ENCODE measurements at regions not wholly inside any gene's neighbourhood (a gene's known extent, or its start where the extent isn't known, plus 50 kb on each side); places are given as distances from the start of the nearest gene placed in this dataset.

DNA sequence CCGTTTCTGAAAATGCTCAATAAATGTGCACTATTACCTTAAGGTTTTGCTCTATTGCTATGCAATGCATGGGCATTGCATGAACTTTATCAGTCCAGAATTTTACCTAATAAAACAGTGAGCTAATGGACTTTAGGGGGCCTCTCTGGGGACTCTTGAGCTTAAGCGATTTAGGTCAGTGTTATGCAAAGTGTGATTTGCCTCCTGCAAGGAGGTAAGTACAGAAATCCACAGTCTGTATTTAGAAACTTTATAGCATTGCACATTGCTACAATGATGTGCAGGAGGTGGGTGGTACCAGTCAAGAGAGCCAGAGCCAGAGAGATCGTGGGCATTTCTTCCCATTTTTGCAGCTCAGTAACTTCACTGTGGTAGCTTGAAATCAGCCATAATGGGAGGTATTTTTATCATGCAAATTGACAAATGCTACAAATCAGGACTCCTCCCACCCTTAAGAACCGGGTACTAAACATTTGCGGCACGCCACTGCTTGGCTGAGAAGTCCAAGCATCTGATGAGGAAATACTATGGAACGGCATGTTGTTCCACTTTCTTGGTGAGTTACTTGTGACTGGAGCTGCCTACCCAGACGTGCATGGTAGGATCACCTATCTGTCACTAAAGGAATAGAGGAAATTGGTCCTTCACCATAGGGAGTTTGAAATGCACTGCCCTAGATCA lies 174.6 kb upstream of the PGRMC2 start:
- H3K4me3 ChIP-seq (ENCODE audit: extremely low read depth, insufficient read depth, low read length, poor library complexity, severe bottlenecking), result no peak overlapping the region
- 70 to 100% methylated on average over 2 to 3 of the region's 8 CpGs for WGBS, 2 experiments (ENCODE audit: insufficient coverage in 2 of 2)
- peak overlapping the region; percentile 82 for H3K27ac ChIP-seq (ENCODE audit: low read depth, low read length, severe bottlenecking)
- no peaks in the 10 kb centered on the region for H3K9me3 ChIP-seq (ENCODE audit: control insufficient read depth, low read length)
- H3K36me3 ChIP-seq (ENCODE audit: control insufficient read depth, insufficient read depth, low read length), result no peaks in the 10 kb centered on the region
- H3K4me1 ChIP-seq (ENCODE audit: control insufficient read depth, insufficient read depth, low read length, poor library complexity, severe bottlenecking), result peaks cover 17% of the 10 kb centered on the region

DNA sequence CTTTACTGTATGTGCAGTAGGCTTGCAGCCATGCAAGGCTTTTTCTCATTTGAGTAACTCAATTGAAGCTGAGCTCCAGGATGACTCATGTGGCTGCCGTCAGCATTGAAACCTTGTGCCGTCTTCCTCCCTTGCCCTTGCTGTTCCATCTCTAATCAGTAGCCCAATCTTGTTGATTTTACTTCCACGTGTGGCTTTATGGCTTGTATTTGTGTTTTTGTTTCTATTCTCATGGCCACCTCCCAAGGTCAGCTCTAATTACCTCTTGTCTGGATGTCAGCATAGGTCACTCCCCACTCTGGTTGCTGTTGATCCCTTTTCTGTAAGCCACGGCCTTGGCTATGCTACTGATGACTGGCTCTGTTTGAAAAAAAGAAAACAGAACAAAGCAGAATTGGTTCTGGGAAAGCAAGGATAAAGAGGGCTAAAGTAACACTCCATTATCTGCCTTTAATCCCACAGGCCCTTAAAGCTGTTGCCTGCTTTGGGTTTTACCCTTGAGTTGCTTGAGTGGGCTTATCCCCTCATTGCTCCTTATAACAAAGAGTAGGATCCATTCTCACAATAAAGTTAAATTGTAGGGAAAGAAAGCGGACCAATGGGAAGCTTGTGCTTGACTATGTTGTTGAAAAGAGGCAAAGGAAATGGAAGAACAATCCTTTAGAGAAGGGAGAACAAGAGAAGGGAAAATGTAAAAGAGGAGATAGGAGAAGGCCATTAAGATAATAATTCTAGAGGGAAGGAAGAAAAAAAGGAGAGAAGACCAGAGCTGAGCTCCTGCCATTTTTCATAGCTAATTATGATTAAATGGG lies 173.9 kb upstream of the PGRMC2 start:
- peak overlapping the region; percentile 82 for H3K27ac ChIP-seq (ENCODE audit: low read depth, low read length, severe bottlenecking)
- H3K4me3 ChIP-seq (ENCODE audit: extremely low read depth, insufficient read depth, low read length, poor library complexity, severe bottlenecking), result no peak overlapping the region
- peaks cover 17% of the 10 kb centered on the region for H3K4me1 ChIP-seq (ENCODE audit: control insufficient read depth, insufficient read depth, low read length, poor library complexity, severe bottlenecking)
- no peaks in the 10 kb centered on the region for H3K9me3 ChIP-seq (ENCODE audit: control insufficient read depth, low read length)
- WGBS, 2 experiments (ENCODE audit: insufficient coverage in 2 of 2), result 24 to 43% methylated on average over 1 to 2 of the region's 5 CpGs
- no peaks in the 10 kb centered on the region for H3K36me3 ChIP-seq (ENCODE audit: control insufficient read depth, insufficient read depth, low read length)

DNA sequence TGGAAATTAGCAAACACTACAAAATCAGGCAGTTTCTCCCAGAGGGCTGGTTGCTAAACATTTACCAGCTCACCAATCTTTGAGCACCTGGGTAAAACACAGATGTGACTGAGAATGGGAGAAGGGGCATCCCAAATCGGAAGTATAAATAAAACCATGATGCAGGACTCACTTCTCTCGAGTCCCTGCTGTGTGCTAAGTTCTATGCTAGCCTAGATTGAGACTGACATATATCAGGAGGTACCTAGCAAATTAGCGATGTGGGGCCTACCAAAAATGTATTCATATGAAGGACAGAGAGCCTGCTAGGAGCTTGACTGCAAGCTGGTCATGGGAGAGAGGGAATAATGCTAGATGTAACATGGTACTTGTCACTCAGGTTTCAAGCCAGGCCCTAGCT lies 171.9 kb upstream of the PGRMC2 start:
- Histone ChIP-seq H3K27ac (ENCODE audit: low read depth, low read length, severe bottlenecking) (no peak overlapping the region), H3K4me1 (ENCODE audit: control insufficient read depth, insufficient read depth, low read length, poor library complexity, severe bottlenecking) (peaks cover 26% of the 10 kb centered on the region), H3K4me3 (ENCODE audit: extremely low read depth, insufficient read depth, low read length, poor library complexity, severe bottlenecking) (no peak overlapping the region), H3K36me3 (ENCODE audit: control insufficient read depth, insufficient read depth, low read length) (no peaks in the 10 kb centered on the region), H3K9me3 (ENCODE audit: control insufficient read depth, low read length) (no peaks in the 10 kb centered on the region)
- WGBS, 2 experiments (ENCODE audit: insufficient coverage in 2 of 2), result 87 to 90% methylated on average over 2 to 3 of the region's 3 CpGs

DNA sequence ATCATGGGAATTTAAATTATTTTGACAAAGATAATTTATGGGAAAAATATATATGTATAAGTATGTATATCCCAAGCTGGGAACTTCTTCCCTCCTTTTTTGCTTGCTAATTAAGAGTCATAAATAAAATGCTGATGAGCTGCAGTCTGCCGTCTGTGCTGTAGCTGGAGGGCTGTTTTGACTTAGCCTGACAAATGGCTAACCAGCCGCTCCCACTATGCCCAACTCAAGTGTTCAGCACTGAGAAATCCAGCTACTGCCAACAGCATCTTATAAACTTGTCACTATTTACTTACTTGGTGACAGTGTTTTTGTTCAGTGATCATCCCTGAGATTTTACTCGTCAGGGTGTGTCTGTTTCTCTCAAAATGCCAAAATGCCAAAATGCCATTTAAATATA lies 171.2 kb upstream of the PGRMC2 start:
- no peaks in the 10 kb centered on the region for H3K36me3 ChIP-seq (ENCODE audit: control insufficient read depth, insufficient read depth, low read length)
- peaks cover 31% of the 10 kb centered on the region for H3K4me1 ChIP-seq (ENCODE audit: control insufficient read depth, insufficient read depth, low read length, poor library complexity, severe bottlenecking)
- H3K27ac ChIP-seq (ENCODE audit: low read depth, low read length, severe bottlenecking), result no peak overlapping the region
- H3K4me3 ChIP-seq (ENCODE audit: extremely low read depth, insufficient read depth, low read length, poor library complexity, severe bottlenecking), result no peak overlapping the region
- 100% methylated on average over 2 to 3 of the region's 3 CpGs for WGBS, 2 experiments (ENCODE audit: insufficient coverage in 2 of 2)
- H3K9me3 ChIP-seq (ENCODE audit: control insufficient read depth, low read length), result no peaks in the 10 kb centered on the region

DNA sequence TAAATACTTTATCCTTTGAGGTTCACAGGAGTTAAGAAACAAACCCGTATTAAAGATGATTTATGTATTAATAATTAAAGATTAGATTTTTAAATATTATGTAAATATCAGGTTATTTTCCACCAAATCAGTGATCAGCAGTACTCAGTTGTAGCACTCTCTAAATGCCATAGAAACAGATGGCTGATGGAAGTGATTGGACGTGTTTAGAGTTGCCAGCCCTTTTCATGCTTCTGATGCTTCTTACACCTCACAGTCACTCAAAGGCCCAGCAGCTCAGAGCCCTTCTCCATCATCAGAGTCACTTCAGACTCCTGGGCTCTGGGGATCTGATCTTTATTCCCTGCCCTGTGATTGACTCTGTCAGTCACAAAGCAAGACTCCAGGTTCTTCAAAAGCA lies 170.1 kb upstream of the PGRMC2 start:
- 60 to 100% methylated on average over 1 of the region's 2 CpGs for WGBS, 2 experiments (ENCODE audit: insufficient coverage in 2 of 2)

DNA sequence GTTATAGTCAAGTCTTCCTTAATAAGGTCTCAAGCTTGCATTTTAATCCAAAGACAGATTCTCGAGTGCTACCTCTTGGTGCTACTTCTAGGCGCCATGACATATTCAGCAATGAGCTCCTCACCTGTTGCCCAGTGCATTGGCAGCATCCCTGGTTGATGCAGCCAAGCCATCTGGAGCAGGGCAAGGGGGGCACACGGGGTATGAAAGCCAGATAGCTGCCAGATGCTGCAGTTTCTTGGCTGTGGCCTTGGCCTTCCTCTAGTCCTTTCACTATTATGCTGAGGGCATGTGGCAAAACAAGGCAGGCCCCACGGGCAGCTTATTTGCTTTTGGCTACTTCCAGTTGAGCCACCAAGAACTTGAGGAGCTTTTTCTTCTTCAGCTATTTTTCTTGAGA lies 168.6 kb upstream of the PGRMC2 start:
- no peak overlapping the region for H3K27ac ChIP-seq (ENCODE audit: low read depth, low read length, severe bottlenecking)
- 92 to 95% methylated on average over 4 of the region's 4 CpGs for WGBS, 2 experiments (ENCODE audit: insufficient coverage in 2 of 2)
- no peaks in the 10 kb centered on the region for H3K9me3 ChIP-seq (ENCODE audit: control insufficient read depth, low read length)
- H3K4me1 ChIP-seq (ENCODE audit: control insufficient read depth, insufficient read depth, low read length, poor library complexity, severe bottlenecking), result peaks cover 28% of the 10 kb centered on the region
- no peaks in the 10 kb centered on the region for H3K36me3 ChIP-seq (ENCODE audit: control insufficient read depth, insufficient read depth, low read length)
- H3K4me3 ChIP-seq (ENCODE audit: extremely low read depth, insufficient read depth, low read length, poor library complexity, severe bottlenecking), result no peak overlapping the region

More for the DNA sequence above, 170.1 kb upstream of the PGRMC2 start:
- H3K4me1 ChIP-seq (ENCODE audit: control insufficient read depth, insufficient read depth, low read length, poor library complexity, severe bottlenecking), result peaks cover 34% of the 10 kb centered on the region
- H3K4me3 ChIP-seq (ENCODE audit: extremely low read depth, insufficient read depth, low read length, poor library complexity, severe bottlenecking), result no peak overlapping the region
- no peaks in the 10 kb centered on the region for H3K36me3 ChIP-seq (ENCODE audit: control insufficient read depth, insufficient read depth, low read length)
- no peak overlapping the region for H3K27ac ChIP-seq (ENCODE audit: low read depth, low read length, severe bottlenecking)
- H3K9me3 ChIP-seq (ENCODE audit: control insufficient read depth, low read length), result no peaks in the 10 kb centered on the region

DNA sequence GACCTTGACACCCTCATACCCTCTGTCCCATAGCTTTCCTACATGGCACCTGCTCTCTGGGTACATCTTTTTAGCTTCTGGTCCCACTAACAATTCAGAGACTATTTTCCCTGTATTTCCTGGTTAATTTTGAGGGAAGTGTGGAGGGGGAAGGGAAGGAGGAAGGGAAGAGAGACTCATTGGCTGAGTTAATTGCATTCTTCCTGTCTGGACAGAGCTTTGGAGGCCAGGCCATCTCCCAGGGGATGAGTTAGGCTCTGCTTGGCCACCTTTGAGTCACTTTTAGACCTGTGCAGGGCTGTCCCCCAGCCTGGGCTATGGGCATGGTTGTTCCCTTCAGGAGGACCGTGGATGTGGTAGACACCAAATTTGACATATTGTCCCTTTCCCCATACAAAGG lies 167.9 kb upstream of the PGRMC2 start:
- Histone ChIP-seq H3K27ac (ENCODE audit: low read depth, low read length, severe bottlenecking) (no peak overlapping the region), H3K4me3 (ENCODE audit: extremely low read depth, insufficient read depth, low read length, poor library complexity, severe bottlenecking) (no peak overlapping the region), H3K4me1 (ENCODE audit: control insufficient read depth, insufficient read depth, low read length, poor library complexity, severe bottlenecking) (peaks cover 22% of the 10 kb centered on the region), H3K36me3 (ENCODE audit: control insufficient read depth, insufficient read depth, low read length) (no peaks in the 10 kb centered on the region), H3K9me3 (ENCODE audit: control insufficient read depth, low read length) (no peaks in the 10 kb centered on the region)
- WGBS, 2 experiments (ENCODE audit: insufficient coverage in 2 of 2), result 80% methylated on average over 1 of the region's 1 CpG; no CpG with 5 or more reads in 1 of the 2 experiments

DNA sequence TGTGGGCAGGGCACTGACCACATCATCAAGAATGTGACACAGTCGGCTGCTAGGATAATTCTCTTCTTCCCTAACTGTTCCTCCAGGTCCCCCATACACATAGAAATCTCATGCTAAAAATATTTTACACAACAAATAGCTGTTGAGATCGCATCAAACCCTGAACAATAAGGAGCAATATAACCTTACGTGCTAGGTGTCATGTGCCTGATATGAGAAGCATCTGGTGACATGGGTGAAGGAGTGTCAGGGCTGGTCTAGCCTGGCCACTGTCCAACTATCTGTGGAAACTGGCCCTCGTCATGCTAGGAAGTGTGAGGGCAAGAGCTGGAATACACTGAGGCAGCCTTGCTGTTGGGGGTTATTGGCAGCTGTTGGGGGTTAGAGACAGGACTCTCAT lies 167.3 kb upstream of the PGRMC2 start:
- Histone ChIP-seq H3K4me3 (ENCODE audit: extremely low read depth, insufficient read depth, low read length, poor library complexity, severe bottlenecking) (no peak overlapping the region), H3K36me3 (ENCODE audit: control insufficient read depth, insufficient read depth, low read length) (no peaks in the 10 kb centered on the region), H3K9me3 (ENCODE audit: control insufficient read depth, low read length) (no peaks in the 10 kb centered on the region), H3K27ac (ENCODE audit: low read depth, low read length, severe bottlenecking) (no peak overlapping the region), H3K4me1 (ENCODE audit: control insufficient read depth, insufficient read depth, low read length, poor library complexity, severe bottlenecking) (peaks cover 18% of the 10 kb centered on the region)
- 89 to 100% methylated on average over 1 to 3 of the region's 4 CpGs for WGBS, 2 experiments (ENCODE audit: insufficient coverage in 2 of 2)

DNA sequence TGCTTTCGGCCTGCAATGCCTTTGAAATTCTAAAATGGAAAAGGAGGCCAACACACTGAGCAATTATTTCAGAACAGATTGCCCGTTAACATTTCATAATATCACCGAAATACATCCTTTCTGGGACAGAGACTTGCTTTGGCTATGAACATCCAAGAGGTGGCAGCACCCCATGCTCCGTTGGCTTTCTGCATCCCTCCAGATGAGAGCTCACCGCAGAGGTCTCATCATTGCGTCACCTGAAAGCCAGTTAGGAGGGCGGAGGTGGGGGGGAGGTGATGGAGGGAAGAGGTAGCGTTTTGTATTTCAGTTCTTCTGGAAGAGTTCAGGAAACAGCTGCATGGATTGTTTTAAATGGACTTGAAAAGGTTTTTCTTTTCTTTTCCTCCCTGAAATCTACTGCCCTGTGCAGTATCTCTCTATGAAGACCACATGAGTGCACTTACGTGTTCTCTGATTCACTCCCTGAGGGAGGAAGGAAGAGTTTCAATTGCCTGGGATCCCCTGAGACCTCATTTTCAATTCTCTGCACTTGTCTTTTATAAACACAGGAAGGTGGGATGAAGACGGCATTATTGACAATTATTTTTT lies 166.8 kb upstream of the PGRMC2 start:
- H3K9me3 ChIP-seq (ENCODE audit: control insufficient read depth, low read length), result no peaks in the 10 kb centered on the region
- peaks cover 18% of the 10 kb centered on the region for H3K4me1 ChIP-seq (ENCODE audit: control insufficient read depth, insufficient read depth, low read length, poor library complexity, severe bottlenecking)
- WGBS, 2 experiments (ENCODE audit: insufficient coverage in 2 of 2), result 17 to 37% methylated on average over 6 to 7 of the region's 10 CpGs
- no peak overlapping the region for H3K4me3 ChIP-seq (ENCODE audit: extremely low read depth, insufficient read depth, low read length, poor library complexity, severe bottlenecking)
- no peaks in the 10 kb centered on the region for H3K36me3 ChIP-seq (ENCODE audit: control insufficient read depth, insufficient read depth, low read length)
- no peak overlapping the region for H3K27ac ChIP-seq (ENCODE audit: low read depth, low read length, severe bottlenecking)

DNA sequence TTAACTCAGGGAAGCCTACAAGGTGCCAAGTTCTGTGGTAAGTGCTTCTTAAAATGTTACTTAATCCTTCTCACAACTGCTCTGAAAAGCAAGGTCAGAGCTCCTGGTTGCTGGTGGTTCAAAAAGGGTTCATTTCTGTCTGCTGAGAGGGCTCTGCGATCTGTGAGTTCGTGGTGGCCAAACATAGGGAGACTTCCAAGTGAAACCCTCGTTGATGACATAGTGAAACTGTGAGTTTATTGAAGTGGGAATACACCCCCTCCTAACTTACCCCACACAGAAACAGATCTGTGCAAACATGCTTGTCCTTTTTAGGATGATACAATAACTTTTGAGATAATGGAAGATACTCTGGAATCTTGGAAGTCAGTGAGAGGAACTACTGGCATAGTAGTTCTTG lies 164.8 kb upstream of the PGRMC2 start:
- Histone ChIP-seq H3K4me1 (ENCODE audit: control insufficient read depth, insufficient read depth, low read length, poor library complexity, severe bottlenecking) (peaks cover 18% of the 10 kb centered on the region), H3K4me3 (ENCODE audit: extremely low read depth, insufficient read depth, low read length, poor library complexity, severe bottlenecking) (no peak overlapping the region), H3K9me3 (ENCODE audit: control insufficient read depth, low read length) (no peaks in the 10 kb centered on the region), H3K27ac (ENCODE audit: low read depth, low read length, severe bottlenecking) (no peak overlapping the region), H3K36me3 (ENCODE audit: control insufficient read depth, insufficient read depth, low read length) (no peaks in the 10 kb centered on the region)
- WGBS, 2 experiments (ENCODE audit: insufficient coverage in 2 of 2), result no CpG with 5 or more reads among the region's 3 CpGs
